Brain microvascular endothelial cell (primary cell): ENCODE measurements at regions not wholly inside any gene's neighbourhood (a gene's known extent, or its start where the extent isn't known, plus 50 kb on each side); places are given as distances from the start of the nearest gene placed in this dataset.

ENCODE experiments used
- DNase-seq: peaks from one replicate; pipeline ENCODE4 v3.0.0-alpha.2; 2020
- H3K27ac ChIP-seq: fragments of 250-450 bp; sonication (Bioruptor Pico); 2 replicates; pipeline ENCODE4 v1.5.1; 2020; ENCODE audit warnings: mild to moderate bottlenecking, moderate library complexity
- H3K27me3 ChIP-seq: fragments of 250-450 bp; sonication (Bioruptor Pico); replicated peaks from 2 replicates; pipeline ENCODE4 v1.5.1; 2020; ENCODE audit warnings: mild to moderate bottlenecking
- H3K36me3 ChIP-seq: fragments of 250-450 bp; sonication (Bioruptor Pico); replicated peaks from 2 replicates; pipeline ENCODE4 v1.5.1; 2020; ENCODE audit warnings: mild to moderate bottlenecking
- H3K4me3 ChIP-seq: 2 replicates; pipeline ENCODE4 v1.5.1; 2011; ENCODE audit warnings: low read depth, mild to moderate bottlenecking, control low read depth, low read length, moderate library complexity
- CTCF ChIP-seq: IDR thresholded peaks from 2 replicates; pipeline ENCODE4 v1.5.1; 2011; ENCODE audit warnings: low read depth, mild to moderate bottlenecking, moderate library complexity, low read length, control low read depth, inconsistent platforms; ENCODE audit errors: missing control alignments
- in situ Hi-C: cut with HindIII; loops from 2 replicates; pipeline ENCODE4 v1.10.0; 2017; ENCODE audit warnings: low sequenced_read_pairs, low pct_ligation_motif_present

GRCh38 chr7:79787623-79788022 is 334.2 kb upstream of the MAGI2 start:
- Histone ChIP-seq H3K27me3 (no peaks in the 10 kb centered on the region), H3K4me3 (no peak overlapping the region), H3K27ac (no peak overlapping the region), H3K36me3 (no peaks in the 10 kb centered on the region)
- no peak for TF ChIP-seq CTCF
- in situ Hi-C loops = no loop called here
- no peak for DNase-seq

GRCh38 chr7:79787096-79787495 is 333.6 kb upstream of the MAGI2 start:
- no peak for DNase-seq
- in situ Hi-C loops = no loop called here
- Histone ChIP-seq H3K4me3 (no peak overlapping the region), H3K27me3 (no peaks in the 10 kb centered on the region), H3K27ac (no peak overlapping the region), H3K36me3 (no peaks in the 10 kb centered on the region)
- TF ChIP-seq CTCF = no peak

- no peaks in the 10 kb centered on the region for H3K36me3 ChIP-seq
- no peak for TF ChIP-seq CTCF
- no peak overlapping the region for H3K4me3 ChIP-seq
- H3K27ac ChIP-seq = no peak overlapping the region
- H3K27me3 ChIP-seq = no peaks in the 10 kb centered on the region
- DNase-seq = no peak
- in situ Hi-C loops = no loop called here
These were observed 332.7 kb upstream of the MAGI2 start for GRCh38 chr7:79786187-79786586.

- no peak overlapping the region for H3K27ac ChIP-seq
- H3K36me3 ChIP-seq = no peaks in the 10 kb centered on the region
- in situ Hi-C loops = no loop called here
- TF ChIP-seq CTCF = no peak
- DNase-seq = no peak
- no peak overlapping the region for H3K4me3 ChIP-seq
- no peaks in the 10 kb centered on the region for H3K27me3 ChIP-seq
These were observed 332.1 kb upstream of the MAGI2 start for GRCh38 chr7:79785556-79785955.

GRCh38 chr7:79782906-79783305 is 329.4 kb upstream of the MAGI2 start:
- Histone ChIP-seq H3K4me3 (no peak overlapping the region), H3K36me3 (no peaks in the 10 kb centered on the region), H3K27ac (no peak overlapping the region), H3K27me3 (no peaks in the 10 kb centered on the region)
- TF ChIP-seq CTCF = no peak
- no peak for DNase-seq
- in situ Hi-C loops = no loop called here

- DNase-seq = no peak
- in situ Hi-C loops = no loop called here
- TF ChIP-seq CTCF = no peak
These were observed 328.8 kb upstream of the MAGI2 start for GRCh38 chr7:79782256-79782655.

More at GRCh38 chr7:79782256-79782655, 328.8 kb upstream of the MAGI2 start:
- no peak overlapping the region for H3K4me3 ChIP-seq
- H3K27me3 ChIP-seq = no peaks in the 10 kb centered on the region
- H3K36me3 ChIP-seq = no peaks in the 10 kb centered on the region
- no peak overlapping the region for H3K27ac ChIP-seq
